ENCODE measurements at regions not wholly inside any gene's neighbourhood (a gene's known extent, or its start where the extent isn't known, plus 50 kb on each side); places are given as distances from the start of the nearest gene placed in this dataset.

GRCh38 chr7:26022982-26023381 lies 129.0 kb upstream of the NFE2L3 start:
- DNase-seq: no peak
- no peak for ATAC-seq
- intact Hi-C loops (cut with DNase I, micrococcal nuclease): no loop called here
- Histone ChIP-seq H3K4me1 (ENCODE audit: low read depth) (no peaks in the 10 kb centered on the region), H3K4me3 (no peak overlapping the region), H3K9me3 (no peaks in the 10 kb centered on the region), H3K36me3 (ENCODE audit: low read depth) (no peaks in the 10 kb centered on the region)
- TF ChIP-seq CTCF (IDR thresholded peaks at IDR 0.05): no peak

- H3K4me3 ChIP-seq: no peak overlapping the region
- no peak for TF ChIP-seq CTCF (IDR thresholded peaks at IDR 0.05)
- intact Hi-C loops (cut with DNase I, micrococcal nuclease): no loop called here
- DNase-seq (no peak), ATAC-seq (no peak)
- H3K9me3 ChIP-seq: no peaks in the 10 kb centered on the region
- no peaks in the 10 kb centered on the region for H3K36me3 ChIP-seq (ENCODE audit: low read depth)
- no peaks in the 10 kb centered on the region for H3K4me1 ChIP-seq (ENCODE audit: low read depth)
These were observed 122.1 kb upstream of the NFE2L3 start for GRCh38 chr7:26029911-26030310.

- H3K4me3 ChIP-seq: no peak overlapping the region
- ATAC-seq: no peak
- H3K4me1 ChIP-seq (ENCODE audit: low read depth): no peaks in the 10 kb centered on the region
- TF ChIP-seq CTCF (IDR thresholded peaks at IDR 0.05): no peak
- H3K36me3 ChIP-seq (ENCODE audit: low read depth): no peaks in the 10 kb centered on the region
- no peaks in the 10 kb centered on the region for H3K9me3 ChIP-seq
- no peak for DNase-seq
- intact Hi-C loops (cut with DNase I, micrococcal nuclease): no loop called here
These were observed 117.6 kb upstream of the NFE2L3 start for GRCh38 chr7:26034391-26034790.

GRCh38 chr7:26035552-26035951 lies 116.4 kb upstream of the NFE2L3 start:
- intact Hi-C loops (cut with DNase I, micrococcal nuclease): no loop called here
- no peak for ATAC-seq
- Histone ChIP-seq H3K9me3 (no peaks in the 10 kb centered on the region), H3K4me3 (no peak overlapping the region), H3K36me3 (ENCODE audit: low read depth) (no peaks in the 10 kb centered on the region), H3K4me1 (ENCODE audit: low read depth) (no peaks in the 10 kb centered on the region)
- no peak for DNase-seq
- TF ChIP-seq CTCF (IDR thresholded peaks at IDR 0.05): no peak

GRCh38 chr7:26036092-26036491 lies 115.9 kb upstream of the NFE2L3 start:
- Histone ChIP-seq H3K9me3 (no peaks in the 10 kb centered on the region), H3K4me3 (no peak overlapping the region), H3K36me3 (ENCODE audit: low read depth) (no peaks in the 10 kb centered on the region), H3K4me1 (ENCODE audit: low read depth) (no peaks in the 10 kb centered on the region)
- intact Hi-C loops (cut with DNase I, micrococcal nuclease): no loop called here
- TF ChIP-seq CTCF (IDR thresholded peaks at IDR 0.05): no peak
- DNase-seq (no peak), ATAC-seq (no peak)
